ENCODE measurements at regions not wholly inside any gene's neighbourhood (a gene's known extent, or its start where the extent isn't known, plus 50 kb on each side); places are given as distances from the start of the nearest gene placed in this dataset.

DNA sequence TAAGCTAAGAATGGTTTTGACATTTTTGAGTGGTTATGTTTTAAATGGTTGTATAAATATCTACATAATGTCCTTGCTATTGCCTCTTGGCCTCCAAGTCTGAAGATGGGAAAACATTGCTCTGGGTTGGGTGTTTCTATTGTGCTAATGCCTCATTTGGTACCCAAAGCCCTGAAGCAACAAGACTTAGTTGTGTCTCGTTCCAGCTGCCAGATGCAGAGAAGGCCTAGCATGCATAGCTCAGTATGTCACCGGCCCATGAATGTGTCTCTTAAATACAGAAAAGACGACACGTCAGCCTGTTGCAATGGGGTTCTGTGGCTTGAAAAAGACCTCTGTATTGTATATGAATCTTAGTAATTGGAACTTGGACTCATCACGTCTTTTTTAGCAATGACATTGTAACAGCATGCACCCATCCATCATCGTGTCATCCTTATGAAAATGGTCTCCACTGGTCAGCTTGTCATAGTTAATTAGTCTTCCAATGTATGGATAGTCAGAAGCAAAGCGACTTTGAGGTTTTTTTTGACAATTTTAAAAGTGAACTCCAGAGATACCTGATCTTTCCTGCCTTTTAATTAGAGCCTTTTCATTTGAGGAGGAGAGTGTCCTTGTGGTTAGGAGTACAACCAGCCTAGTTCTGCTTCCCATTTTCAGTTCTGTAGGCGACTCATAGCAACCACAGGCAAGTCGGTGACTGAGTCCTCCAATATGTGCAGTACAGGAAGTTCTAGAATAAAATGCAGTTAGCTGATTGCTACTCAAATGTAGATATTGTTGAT is 126.4 kb upstream of the GATB start:
- peak; percentile 43 for DNase-seq (ENCODE audit: low spot score)

- DNase-seq (ENCODE audit: low spot score) = no peak
Measured at GRCh38 chr4:151885123-151885522, 124.3 kb upstream of the GATB start.

GRCh38 chr4:151883747-151884146 is 122.9 kb upstream of the GATB start:
- no peak for DNase-seq (ENCODE audit: low spot score)

DNA sequence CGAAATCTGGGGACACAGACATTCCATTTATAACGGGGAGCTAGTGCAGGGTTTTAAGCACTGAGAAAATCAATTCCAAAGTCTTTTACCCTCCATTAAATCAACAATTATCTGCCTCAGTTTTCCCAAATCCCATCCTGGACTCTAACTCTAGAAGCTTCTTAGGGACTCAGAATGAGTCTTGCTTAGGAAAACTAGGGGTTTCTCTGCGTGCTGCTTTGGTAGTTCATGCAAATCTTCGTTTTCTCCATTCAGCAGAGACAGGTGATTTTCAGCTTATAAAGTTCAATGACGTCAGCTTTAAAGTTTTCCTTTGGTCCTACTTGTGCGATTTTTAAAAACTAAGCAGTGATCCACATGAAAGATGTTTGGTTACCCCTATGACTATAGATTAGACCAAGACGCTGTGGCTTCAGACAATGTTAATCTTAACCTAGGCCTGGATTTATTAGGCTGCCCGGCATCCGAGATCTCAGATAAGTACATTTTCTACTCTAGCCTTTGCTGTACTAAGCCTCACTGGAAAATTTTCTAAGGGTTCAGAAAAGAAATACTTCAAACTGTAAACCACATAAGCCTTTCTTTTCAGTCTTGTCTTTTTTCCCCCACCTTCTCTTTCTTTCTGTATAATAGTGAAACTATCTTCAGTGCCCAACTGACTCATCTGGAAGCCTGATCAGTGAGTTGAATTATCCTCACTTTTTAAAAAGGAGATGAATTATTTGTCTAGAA is 121.4 kb upstream of the GATB start:
- DNase-seq (ENCODE audit: low spot score) = no peak

- DNase-seq (ENCODE audit: low spot score) = no peak
Measured at GRCh38 chr4:151879705-151880445, 119.1 kb upstream of the GATB start.

GRCh38 chr4:151876381-151876988 is 115.7 kb upstream of the GATB start:
- DNase-seq (ENCODE audit: low spot score) = no peak

DNA sequence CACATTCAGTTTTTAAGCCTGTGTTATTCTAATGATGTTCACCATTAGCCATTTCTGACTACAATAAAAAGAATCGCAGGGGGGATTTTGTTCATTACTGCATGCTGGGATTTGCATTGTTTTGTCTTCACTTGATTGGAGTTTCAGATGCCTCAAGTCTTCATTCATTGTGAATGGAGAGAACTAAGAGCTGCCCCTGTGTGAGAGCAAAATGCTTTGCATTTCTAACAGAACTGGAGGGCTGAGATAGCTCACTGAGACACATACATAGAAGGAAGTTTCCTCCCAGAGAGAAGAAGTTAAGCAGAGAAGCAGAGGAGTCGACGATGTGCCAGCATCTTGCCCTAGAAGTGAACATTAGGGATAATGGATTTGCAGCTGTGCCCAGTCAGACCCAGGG is 113.5 kb upstream of the GATB start:
- no peak for DNase-seq (ENCODE audit: low spot score)

DNA sequence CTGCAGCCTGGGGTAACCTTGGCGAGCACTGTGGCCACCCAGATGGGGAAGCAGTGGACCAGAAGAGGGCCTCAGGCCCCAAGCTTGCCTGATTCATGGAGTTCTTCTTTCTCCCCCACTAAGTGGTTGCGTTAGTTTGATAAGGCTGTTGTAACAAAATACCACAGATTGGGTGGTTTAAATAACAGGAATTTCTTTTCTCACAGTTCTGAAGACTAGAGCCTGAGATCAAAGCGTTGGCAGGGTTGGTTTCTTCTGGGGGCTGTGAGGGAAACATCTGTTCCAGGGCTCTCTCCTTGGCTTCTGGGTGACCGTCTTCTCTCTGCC is 105.7 kb upstream of the GATB start:
- no peak for DNase-seq (ENCODE audit: low spot score)

- DNase-seq (ENCODE audit: low spot score) = no peak
Measured at GRCh38 chr4:151865744-151866591, 105.2 kb upstream of the GATB start.

GRCh38 chr4:151865312-151865711 is 104.5 kb upstream of the GATB start:
- DNase-seq (ENCODE audit: low spot score) = no peak

GRCh38 chr4:151864068-151864467 is 103.3 kb upstream of the GATB start:
- no peak for DNase-seq (ENCODE audit: low spot score)

DNA sequence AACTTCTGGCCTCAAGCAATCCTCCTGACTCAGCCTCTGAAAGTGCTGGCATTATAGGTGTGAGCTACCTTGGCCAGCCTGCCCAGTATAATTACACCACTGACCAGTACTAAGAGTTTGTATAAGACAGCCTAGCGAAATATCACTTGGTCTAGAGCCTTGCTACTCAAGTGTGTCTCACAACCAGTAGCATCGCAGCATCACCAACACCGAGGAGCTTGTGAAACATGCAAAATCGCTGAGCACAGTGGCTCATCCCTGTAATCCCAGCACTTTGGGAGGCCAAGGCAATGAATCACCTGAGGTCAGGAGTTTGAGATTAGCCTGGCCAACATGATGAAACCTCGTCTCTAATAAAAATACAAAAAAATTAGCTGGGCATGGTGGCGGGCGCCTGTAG is 102.0 kb upstream of the GATB start:
- no peak for DNase-seq (ENCODE audit: low spot score)

GRCh38 chr4:151860561-151861093 is 99.8 kb upstream of the GATB start:
- no peak for DNase-seq (ENCODE audit: low spot score)

DNA sequence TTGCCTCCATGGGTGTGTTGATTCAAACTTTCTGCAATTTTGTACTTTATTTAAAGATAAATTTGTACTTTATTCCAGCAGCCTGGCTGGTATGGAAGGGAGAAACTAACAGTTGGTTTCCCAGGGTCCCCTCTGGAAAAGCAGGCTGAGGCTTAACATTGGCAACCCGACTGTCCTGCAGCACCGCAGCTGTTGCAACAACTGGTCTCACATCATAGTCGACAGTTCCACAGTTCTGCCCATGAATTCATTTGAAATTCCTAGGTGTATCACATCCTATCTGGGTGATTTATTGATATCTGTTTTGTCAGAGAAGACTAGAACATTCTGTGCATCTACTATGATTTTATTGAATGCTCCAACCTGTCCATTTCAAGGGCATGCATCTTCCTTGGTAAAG is 98.8 kb upstream of the GATB start:
- no peak for DNase-seq (ENCODE audit: low spot score)

GRCh38 chr4:151858356-151858755 is 97.5 kb upstream of the GATB start:
- no peak for DNase-seq (ENCODE audit: low spot score)

- no peak for DNase-seq (ENCODE audit: low spot score)
Measured at GRCh38 chr4:151857368-151857767, 96.6 kb upstream of the GATB start.

DNA sequence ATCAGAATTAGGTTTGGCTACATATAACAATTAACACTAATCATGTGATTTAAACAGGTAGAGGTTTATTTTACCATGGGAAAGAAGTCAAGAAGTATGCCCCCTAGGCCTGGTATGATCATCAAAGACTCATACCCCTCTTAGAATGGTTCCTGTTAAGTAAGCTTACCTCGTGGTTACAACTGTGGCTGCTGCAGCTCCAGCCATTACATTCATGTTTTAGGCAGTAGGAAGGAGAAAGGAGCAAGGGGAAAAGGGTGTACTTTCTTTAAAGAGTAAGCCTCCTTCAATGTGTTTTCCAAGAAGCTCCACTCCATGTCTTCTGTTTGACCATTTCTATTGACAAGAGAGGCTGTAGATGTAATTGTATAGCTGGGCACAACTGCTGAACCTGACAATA is 94.9 kb upstream of the GATB start:
- DNase-seq (ENCODE audit: low spot score) = no peak

DNA sequence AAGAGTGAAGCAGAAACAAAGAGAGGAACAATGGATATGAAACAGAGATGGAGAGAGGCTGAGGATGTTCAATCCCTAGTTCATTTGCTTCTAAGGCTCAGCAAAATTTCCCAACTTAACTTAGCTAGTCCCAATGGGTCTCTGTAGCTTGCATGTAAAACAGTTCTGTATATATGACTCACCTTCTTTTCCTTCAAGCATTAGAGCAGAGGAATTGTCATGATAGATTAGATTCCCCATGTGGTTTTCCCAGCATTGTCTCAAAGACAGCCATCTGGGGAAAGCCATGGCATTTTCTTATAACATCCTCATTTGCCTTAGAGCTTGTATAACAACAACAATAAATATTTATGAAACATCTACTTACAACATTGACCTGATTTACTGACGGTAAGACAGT is 93.9 kb upstream of the GATB start:
- DNase-seq (ENCODE audit: low spot score) = no peak

GRCh38 chr4:151853034-151853433 is 92.2 kb upstream of the GATB start:
- DNase-seq (ENCODE audit: low spot score) = no peak

DNA sequence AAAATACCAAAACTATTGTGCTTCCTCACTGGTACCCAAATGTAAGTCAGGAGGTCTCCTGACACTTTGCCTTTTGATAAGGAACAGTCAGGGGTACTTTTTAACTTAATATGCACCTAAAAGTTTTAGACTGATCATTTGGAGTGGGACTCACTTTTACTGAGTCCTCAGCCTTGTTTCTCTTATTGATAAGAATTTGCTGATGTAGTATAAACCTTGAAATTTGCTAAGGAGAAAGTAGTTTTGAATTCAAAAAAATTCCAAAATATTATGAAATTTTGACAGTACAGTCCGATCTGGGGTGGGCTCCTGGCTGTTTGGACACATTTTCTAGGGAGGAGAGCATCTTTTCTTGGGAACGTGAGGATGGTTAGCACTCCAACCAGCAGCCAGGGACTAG is 91.4 kb upstream of the GATB start:
- no peak for DNase-seq (ENCODE audit: low spot score)

DNA sequence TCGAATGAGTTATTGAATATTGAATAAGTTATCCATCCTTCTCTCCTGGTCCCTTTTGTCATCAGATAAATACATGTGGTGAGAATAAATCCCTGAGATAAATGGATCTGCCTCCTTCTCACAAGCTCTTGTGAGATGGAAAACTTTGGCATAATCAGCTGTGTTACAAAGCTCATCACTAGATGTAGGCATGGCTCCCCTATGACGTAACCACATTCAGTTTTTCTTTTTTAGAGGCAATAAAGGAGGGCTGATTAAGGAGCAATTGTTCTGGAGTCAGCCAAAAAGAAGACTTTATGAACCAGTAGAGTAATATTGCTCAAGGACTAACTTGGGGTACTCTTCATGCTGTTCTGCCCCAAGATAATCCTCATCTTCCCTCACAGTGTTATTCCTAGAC is 90.5 kb upstream of the GATB start:
- no peak for DNase-seq (ENCODE audit: low spot score)

Measured in AG20443 (cell line).